ENCODE measurements at regions not wholly inside any gene's neighbourhood (a gene's known extent, or its start where the extent isn't known, plus 50 kb on each side); places are given as distances from the start of the nearest gene placed in this dataset.

DNA sequence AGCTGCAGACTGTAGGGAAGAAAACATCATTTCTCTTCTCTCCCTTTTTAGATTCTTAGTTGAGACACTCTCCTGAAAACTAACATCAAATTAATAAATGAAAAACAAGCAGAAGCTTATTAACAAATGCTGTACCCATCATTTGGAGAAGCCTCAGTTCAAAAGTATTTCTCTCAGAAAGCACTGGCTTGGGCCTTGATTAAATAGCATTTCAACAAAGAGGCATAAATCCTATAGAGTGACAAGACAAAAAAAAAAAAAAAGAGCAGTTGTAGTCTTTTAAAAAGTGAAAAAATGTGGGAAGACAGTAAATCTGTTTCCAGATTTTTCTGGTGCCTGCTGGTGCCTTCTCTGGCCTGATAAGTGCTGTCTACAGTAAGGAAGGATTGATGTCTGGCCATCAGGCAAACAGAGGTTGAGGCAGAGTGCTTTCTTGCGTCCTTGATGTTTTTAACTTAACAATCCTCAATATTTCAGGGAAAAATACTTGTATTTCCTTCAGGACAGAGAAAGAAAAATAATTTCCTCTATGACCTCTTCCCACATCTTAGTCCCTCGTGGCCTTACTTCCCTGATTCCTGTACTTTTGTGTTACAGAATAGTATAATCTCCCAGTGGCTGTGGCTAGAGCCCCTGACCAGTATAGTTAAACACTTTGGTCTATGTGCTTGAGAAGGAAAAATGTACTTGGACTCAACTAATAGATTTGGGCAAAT, 300.5 kb downstream of the HGF start:
- Histone ChIP-seq H3K4me1 (ENCODE audit: control insufficient read depth, insufficient read depth, low read length) (no peaks in the 10 kb centered on the region), H3K4me3 (ENCODE audit: low read depth, low read length) (no peak overlapping the region), H3K36me3 (ENCODE audit: control insufficient read depth in 2 of 2, insufficient read depth in 1 of 2, low read length in 2 of 2) (no peaks in the 10 kb centered on the region), H3K27ac (ENCODE audit: extremely low read depth, low read depth, low read length) (no peak overlapping the region), H3K9me3 (ENCODE audit: control insufficient read depth, insufficient read depth, low read depth, low read length) (no peaks in the 10 kb centered on the region)
- TF ChIP-seq ZNF2 (tag by site-specific recombination; IDR thresholded peaks at IDR 0.05) (no peak), SETDB1 (IDR thresholded peaks at IDR 0.05; ENCODE audit: insufficient read length, low read length) (no peak), ZNF214 (tag by site-specific recombination; IDR thresholded peaks at IDR 0.05; ENCODE audit: borderline replicate concordance) (no peak), ZNF23 (tag by site-specific recombination; IDR thresholded peaks at IDR 0.05; ENCODE audit: borderline replicate concordance) (no peak), ZNF155 (tag by site-specific recombination; IDR thresholded peaks at IDR 0.05) (no peak), ZNF19 (tag by site-specific recombination; IDR thresholded peaks at IDR 0.05; ENCODE audit: low read depth) (no peak), ZNF514 (tag by site-specific recombination; IDR thresholded peaks at IDR 0.05) (no peak), SCRT2 (tag by site-specific recombination; IDR thresholded peaks at IDR 0.05) (no peak), ZNF391 (tag by site-specific recombination; IDR thresholded peaks at IDR 0.05; ENCODE audit: borderline replicate concordance, low read depth) (no peak), ZNF121 (tag by site-specific recombination; IDR thresholded peaks at IDR 0.05) (no peak), ZNF169 (tag by site-specific recombination; IDR thresholded peaks at IDR 0.05) (no peak), KLF7 (tag by site-specific recombination; IDR thresholded peaks at IDR 0.05; ENCODE audit: borderline replicate concordance) (no peak), ZNF664 (tag by site-specific recombination; IDR thresholded peaks at IDR 0.05) (no peak), YY1 (tag by site-specific recombination; IDR thresholded peaks at IDR 0.05) (no peak)
- TF ChIP-seq, protein P1, sequence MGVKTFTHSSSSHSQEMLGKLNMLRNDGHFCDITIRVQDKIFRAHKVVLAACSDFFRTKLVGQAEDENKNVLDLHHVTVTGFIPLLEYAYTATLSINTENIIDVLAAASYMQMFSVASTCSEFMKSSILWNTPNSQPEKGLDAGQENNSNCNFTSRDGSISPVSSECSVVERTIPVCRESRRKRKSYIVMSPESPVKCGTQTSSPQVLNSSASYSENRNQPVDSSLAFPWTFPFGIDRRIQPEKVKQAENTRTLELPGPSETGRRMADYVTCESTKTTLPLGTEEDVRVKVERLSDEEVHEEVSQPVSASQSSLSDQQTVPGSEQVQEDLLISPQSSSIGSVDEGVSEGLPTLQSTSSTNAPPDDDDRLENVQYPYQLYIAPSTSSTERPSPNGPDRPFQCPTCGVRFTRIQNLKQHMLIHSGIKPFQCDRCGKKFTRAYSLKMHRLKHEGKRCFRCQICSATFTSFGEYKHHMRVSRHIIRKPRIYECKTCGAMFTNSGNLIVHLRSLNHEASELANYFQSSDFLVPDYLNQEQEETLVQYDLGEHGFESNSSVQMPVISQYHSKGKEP (tag by site-specific recombination; IDR thresholded peaks at IDR 0.05) = no peak
- TF ChIP-seq, protein P2, sequence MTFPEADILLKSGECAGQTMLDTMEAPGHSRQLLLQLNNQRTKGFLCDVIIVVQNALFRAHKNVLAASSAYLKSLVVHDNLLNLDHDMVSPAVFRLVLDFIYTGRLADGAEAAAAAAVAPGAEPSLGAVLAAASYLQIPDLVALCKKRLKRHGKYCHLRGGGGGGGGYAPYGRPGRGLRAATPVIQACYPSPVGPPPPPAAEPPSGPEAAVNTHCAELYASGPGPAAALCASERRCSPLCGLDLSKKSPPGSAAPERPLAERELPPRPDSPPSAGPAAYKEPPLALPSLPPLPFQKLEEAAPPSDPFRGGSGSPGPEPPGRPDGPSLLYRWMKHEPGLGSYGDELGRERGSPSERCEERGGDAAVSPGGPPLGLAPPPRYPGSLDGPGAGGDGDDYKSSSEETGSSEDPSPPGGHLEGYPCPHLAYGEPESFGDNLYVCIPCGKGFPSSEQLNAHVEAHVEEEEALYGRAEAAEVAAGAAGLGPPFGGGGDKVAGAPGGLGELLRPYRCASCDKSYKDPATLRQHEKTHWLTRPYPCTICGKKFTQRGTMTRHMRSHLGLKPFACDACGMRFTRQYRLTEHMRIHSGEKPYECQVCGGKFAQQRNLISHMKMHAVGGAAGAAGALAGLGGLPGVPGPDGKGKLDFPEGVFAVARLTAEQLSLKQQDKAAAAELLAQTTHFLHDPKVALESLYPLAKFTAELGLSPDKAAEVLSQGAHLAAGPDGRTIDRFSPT (tag by site-specific recombination; IDR thresholded peaks at IDR 0.05) = no peak
- TF ChIP-seq, protein P3, sequence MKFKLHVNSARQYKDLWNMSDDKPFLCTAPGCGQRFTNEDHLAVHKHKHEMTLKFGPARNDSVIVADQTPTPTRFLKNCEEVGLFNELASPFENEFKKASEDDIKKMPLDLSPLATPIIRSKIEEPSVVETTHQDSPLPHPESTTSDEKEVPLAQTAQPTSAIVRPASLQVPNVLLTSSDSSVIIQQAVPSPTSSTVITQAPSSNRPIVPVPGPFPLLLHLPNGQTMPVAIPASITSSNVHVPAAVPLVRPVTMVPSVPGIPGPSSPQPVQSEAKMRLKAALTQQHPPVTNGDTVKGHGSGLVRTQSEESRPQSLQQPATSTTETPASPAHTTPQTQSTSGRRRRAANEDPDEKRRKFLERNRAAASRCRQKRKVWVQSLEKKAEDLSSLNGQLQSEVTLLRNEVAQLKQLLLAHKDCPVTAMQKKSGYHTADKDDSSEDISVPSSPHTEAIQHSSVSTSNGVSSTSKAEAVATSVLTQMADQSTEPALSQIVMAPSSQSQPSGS (tag by site-specific recombination; IDR thresholded peaks at IDR 0.05; ENCODE audit: low read depth) = no peak
- ChIA-PET POLR2A (no interaction called here), CTCF (interaction anchor here (0.6 to 1.9 kb wide), 21 partner anchors 9 to 1132 kb away, joined by 3 to 13 read pairs (median 5); no protein-coding TSS in a partner anchor)

DNA sequence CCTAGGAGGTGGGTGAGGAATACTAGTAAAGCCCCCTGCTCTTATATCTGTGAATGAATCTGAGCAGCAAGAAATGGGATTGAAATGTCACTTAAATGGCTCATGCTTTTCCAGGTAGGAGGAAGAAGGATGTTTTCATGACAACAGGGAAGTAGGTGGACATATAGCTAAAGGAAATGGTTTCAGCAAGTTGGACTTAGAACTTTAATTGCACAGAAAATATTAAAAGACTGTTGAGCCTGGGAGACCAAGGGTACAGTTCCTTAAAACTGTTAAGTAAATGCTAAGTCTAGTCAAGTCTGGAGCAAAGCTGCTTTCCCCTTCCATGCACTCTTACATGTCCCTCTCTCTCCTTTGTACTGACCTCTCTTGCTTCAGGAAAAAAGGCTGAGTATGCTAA, 301.3 kb downstream of the HGF start:
- no peaks in the 10 kb centered on the region for H3K4me1 ChIP-seq (ENCODE audit: control insufficient read depth, insufficient read depth, low read length)
- H3K36me3 ChIP-seq (ENCODE audit: control insufficient read depth in 2 of 2, insufficient read depth in 1 of 2, low read length in 2 of 2) = no peaks in the 10 kb centered on the region
- H3K4me3 ChIP-seq (ENCODE audit: low read depth, low read length) = no peak overlapping the region
- ChIA-PET CTCF (interaction anchor here (0.6 to 1.9 kb wide), 10 partner anchors 10 to 1131 kb away, joined by 3 to 6 read pairs (median 4); no protein-coding TSS in a partner anchor), POLR2A (no interaction called here)
- H3K9me3 ChIP-seq (ENCODE audit: control insufficient read depth, insufficient read depth, low read depth, low read length) = no peaks in the 10 kb centered on the region
- H3K27ac ChIP-seq (ENCODE audit: extremely low read depth, low read depth, low read length) = no peak overlapping the region
- no peak for TF ChIP-seq TCF7L2 (IDR thresholded peaks at IDR 0.05; ENCODE audit: borderline replicate concordance, low read depth, low read length)
- no peak for TF ChIP-seq KLF16 (tag by site-specific recombination; IDR thresholded peaks at IDR 0.05)
- no peak for TF ChIP-seq REPIN1 (tag by site-specific recombination; IDR thresholded peaks at IDR 0.05; ENCODE audit: low read depth)
- TF ChIP-seq ZNF561 (tag by site-specific recombination; IDR thresholded peaks at IDR 0.05; ENCODE audit: borderline replicate concordance) = no peak
- TF ChIP-seq, protein P4, sequence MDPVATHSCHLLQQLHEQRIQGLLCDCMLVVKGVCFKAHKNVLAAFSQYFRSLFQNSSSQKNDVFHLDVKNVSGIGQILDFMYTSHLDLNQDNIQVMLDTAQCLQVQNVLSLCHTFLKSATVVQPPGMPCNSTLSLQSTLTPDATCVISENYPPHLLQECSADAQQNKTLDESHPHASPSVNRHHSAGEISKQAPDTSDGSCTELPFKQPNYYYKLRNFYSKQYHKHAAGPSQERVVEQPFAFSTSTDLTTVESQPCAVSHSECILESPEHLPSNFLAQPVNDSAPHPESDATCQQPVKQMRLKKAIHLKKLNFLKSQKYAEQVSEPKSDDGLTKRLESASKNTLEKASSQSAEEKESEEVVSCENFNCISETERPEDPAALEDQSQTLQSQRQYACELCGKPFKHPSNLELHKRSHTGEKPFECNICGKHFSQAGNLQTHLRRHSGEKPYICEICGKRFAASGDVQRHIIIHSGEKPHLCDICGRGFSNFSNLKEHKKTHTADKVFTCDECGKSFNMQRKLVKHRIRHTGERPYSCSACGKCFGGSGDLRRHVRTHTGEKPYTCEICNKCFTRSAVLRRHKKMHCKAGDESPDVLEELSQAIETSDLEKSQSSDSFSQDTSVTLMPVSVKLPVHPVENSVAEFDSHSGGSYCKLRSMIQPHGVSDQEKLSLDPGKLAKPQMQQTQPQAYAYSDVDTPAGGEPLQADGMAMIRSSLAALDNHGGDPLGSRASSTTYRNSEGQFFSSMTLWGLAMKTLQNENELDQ (tag by site-specific recombination; IDR thresholded peaks at IDR 0.05; ENCODE audit: low read depth) = no peak
- no peak for TF ChIP-seq GLI2 (tag by site-specific recombination; IDR thresholded peaks at IDR 0.05; ENCODE audit: borderline replicate concordance, low read depth)
- TF ChIP-seq, protein P5, sequence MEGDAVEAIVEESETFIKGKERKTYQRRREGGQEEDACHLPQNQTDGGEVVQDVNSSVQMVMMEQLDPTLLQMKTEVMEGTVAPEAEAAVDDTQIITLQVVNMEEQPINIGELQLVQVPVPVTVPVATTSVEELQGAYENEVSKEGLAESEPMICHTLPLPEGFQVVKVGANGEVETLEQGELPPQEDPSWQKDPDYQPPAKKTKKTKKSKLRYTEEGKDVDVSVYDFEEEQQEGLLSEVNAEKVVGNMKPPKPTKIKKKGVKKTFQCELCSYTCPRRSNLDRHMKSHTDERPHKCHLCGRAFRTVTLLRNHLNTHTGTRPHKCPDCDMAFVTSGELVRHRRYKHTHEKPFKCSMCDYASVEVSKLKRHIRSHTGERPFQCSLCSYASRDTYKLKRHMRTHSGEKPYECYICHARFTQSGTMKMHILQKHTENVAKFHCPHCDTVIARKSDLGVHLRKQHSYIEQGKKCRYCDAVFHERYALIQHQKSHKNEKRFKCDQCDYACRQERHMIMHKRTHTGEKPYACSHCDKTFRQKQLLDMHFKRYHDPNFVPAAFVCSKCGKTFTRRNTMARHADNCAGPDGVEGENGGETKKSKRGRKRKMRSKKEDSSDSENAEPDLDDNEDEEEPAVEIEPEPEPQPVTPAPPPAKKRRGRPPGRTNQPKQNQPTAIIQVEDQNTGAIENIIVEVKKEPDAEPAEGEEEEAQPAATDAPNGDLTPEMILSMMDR (tag by site-specific recombination; IDR thresholded peaks at IDR 0.05) = no peak
- TF ChIP-seq BCL11A (tag by site-specific recombination; IDR thresholded peaks at IDR 0.05; ENCODE audit: low read depth) = no peak
- no peak for TF ChIP-seq ZNF600 (tag by site-specific recombination; IDR thresholded peaks at IDR 0.05)
